NCI-H2227 (cell line): ENCODE measurements at regions not wholly inside any gene's neighbourhood (a gene's known extent, or its start where the extent isn't known, plus 50 kb on each side); places are given as distances from the start of the nearest gene placed in this dataset.

Experiments
- DNase-seq: peaks from one replicate; lab custom pipeline; 2025; ENCODE audit not compliant: unreplicated experiment; lab: John Stamatoyannopoulos, UW

GRCh38 chr1:83689921-83690868, 308.7 kb downstream of the TTLL7 start:
- DNase-seq, result no peak

- no peak for DNase-seq
Observed at GRCh38 chr1:83682132-83682531, 316.8 kb downstream of the TTLL7 start.

- DNase-seq, result no peak
Observed at GRCh38 chr1:83676106-83676505, 322.8 kb downstream of the TTLL7 start.

GRCh38 chr1:83673312-83673711, 325.6 kb downstream of the TTLL7 start:
- no peak for DNase-seq

GRCh38 chr1:83671586-83671985, 327.3 kb downstream of the TTLL7 start:
- DNase-seq, result no peak

- peak; percentile 48 for DNase-seq
Observed at GRCh38 chr1:83670909-83671565, 327.9 kb downstream of the TTLL7 start.

- DNase-seq, result no peak
Observed at GRCh38 chr1:83641796-83642443, 357.0 kb downstream of the TTLL7 start.

- no peak for DNase-seq
Observed at GRCh38 chr1:83641206-83641658, 357.7 kb downstream of the TTLL7 start.

GRCh38 chr1:83639785-83640184, 359.1 kb downstream of the TTLL7 start:
- DNase-seq, result no peak

GRCh38 chr1:83637586-83637985, 361.3 kb downstream of the TTLL7 start:
- no peak for DNase-seq

- no peak for DNase-seq
Observed at GRCh38 chr1:83637009-83637408, 361.9 kb downstream of the TTLL7 start.

GRCh38 chr1:83632906-83633305, 366.0 kb downstream of the TTLL7 start:
- no peak for DNase-seq

- DNase-seq, result no peak
Observed at GRCh38 chr1:83631851-83632250, 367.1 kb downstream of the TTLL7 start.

GRCh38 chr1:83627045-83627444, 371.9 kb downstream of the TTLL7 start:
- DNase-seq, result no peak

GRCh38 chr1:83626603-83627002, 372.3 kb downstream of the TTLL7 start:
- no peak for DNase-seq

- DNase-seq, result no peak
Observed at GRCh38 chr1:83625646-83626045, 373.3 kb downstream of the TTLL7 start.

- DNase-seq, result no peak
Observed at GRCh38 chr1:83620016-83620415, 378.9 kb downstream of the TTLL7 start.

GRCh38 chr1:83619170-83619896, 379.6 kb downstream of the TTLL7 start:
- peak; percentile 59 for DNase-seq

- no peak for DNase-seq
Observed at GRCh38 chr1:83617883-83618282, 381.0 kb downstream of the TTLL7 start.

- DNase-seq, result no peak
Observed at GRCh38 chr1:83615370-83615769, 383.6 kb downstream of the TTLL7 start.

- DNase-seq, result no peak
Observed at GRCh38 chr1:83606416-83606955, 392.4 kb downstream of the TTLL7 start.
